HCT116 (cell line): ENCODE measurements at regions not wholly inside any gene's neighbourhood (a gene's known extent, or its start where the extent isn't known, plus 50 kb on each side); places are given as distances from the start of the nearest gene placed in this dataset.

ENCODE experiments used
- ATAC-seq: fragments of 200-7000 bp; cut with Tn5 transposase; 2 replicates; pipeline ENCODE4 v1.9.1; 2020; ENCODE audit warnings: mild to moderate bottlenecking, moderate library complexity
- BruUV-seq: library from RNA; stranded (reverse); fragments of 400-500 nt; replicated peaks from 2 replicates; lab custom pipeline; 2021; lab: Mats Ljungman, UMichigan
- CTCF ChIA-PET: fragments of 300-600 bp; sonication (Branson Sonifier 250); formaldehyde crosslinking; loops from one replicate; lab custom pipeline; 2021; ENCODE audit warnings: antibody characterized with exemption; lab: Charles Lee
- POLR2A ChIA-PET: fragments of 300-600, 350-600 bp; sonication (Branson Sonifier 250); formaldehyde crosslinking; loops from one replicate; lab custom pipeline; 2021; ENCODE audit warnings: antibody characterized with exemption; lab: Charles Lee
- RAD21 ChIA-PET, 2 experiments: fragments of 300-600 bp; sonication (Branson Sonifier 250); formaldehyde crosslinking; loops; one replicate each; lab custom pipeline; 2023; ENCODE audit warnings: low total read pairs in 2 of 2; ENCODE audit not compliant: uncharacterized antibody in 2 of 2, unreplicated experiment in 2 of 2, low non-redundant PET in 1 of 2; lab: Charles Lee
- DNase-seq: peaks from one replicate; pipeline ENCODE4 v3.0.0-alpha.2; 2010; ENCODE audit warnings: low read depth, low spot score
- H2AFZ ChIP-seq: fragments of 200-600 bp; shearing (Covaris generic), sonication (generic); 2 replicates; pipeline ENCODE4 v1.6.1; 2017; ENCODE audit warnings: low read depth, mixed run types, mixed read lengths, antibody characterized with exemption, low read length; ENCODE audit not compliant: poor library complexity, severe bottlenecking
- H3K27ac ChIP-seq: 2 replicates; pipeline ENCODE4 v1.5.1; 2012; ENCODE audit warnings: low read depth, low read length
- H3K27me3 ChIP-seq: fragments of 200-600 bp; sonication (generic); 2 replicates; pipeline ENCODE4 v1.6.1; 2016; ENCODE audit warnings: mixed run types, low read length, mixed read lengths; ENCODE audit not compliant: insufficient read depth
- H3K36me3 ChIP-seq, 2 experiments: fragments of 200-500 bp in 1 of 2; fragments of 200-600 bp in 1 of 2; sonication (Bioruptor generic) in 1 of 2; sonication (generic) in 1 of 2; 2 replicates each; pipeline versions ENCODE4 v1.5.1 to v1.6.1; 2014 to 2016; ENCODE audit warnings: low read length in 2 of 2, inconsistent platforms in 1 of 2, mixed read lengths in 1 of 2, mixed run types in 1 of 2; ENCODE audit not compliant: insufficient read depth in 2 of 2, control insufficient read depth in 1 of 2
- H3K4me1 ChIP-seq, 2 experiments: fragments of 200-600 bp in 1 of 2; sonication (generic) in 1 of 2; 2 replicates each; pipeline versions ENCODE4 v1.5.1 to v1.6.1; 2012 to 2017; ENCODE audit warnings: low read length in 2 of 2, inconsistent platforms in 1 of 2, mild to moderate bottlenecking in 1 of 2, mixed read lengths in 1 of 2, mixed run types in 1 of 2, moderate library complexity in 1 of 2; ENCODE audit not compliant: insufficient read depth in 2 of 2, control insufficient read depth in 1 of 2
- H3K4me2 ChIP-seq: fragments of 200-600 bp; sonication (generic); 2 replicates; pipeline ENCODE4 v1.6.1; 2017; ENCODE audit warnings: mixed run types, low read length, mixed read lengths
- H3K4me3 ChIP-seq, 2 experiments: fragments of 200-600 bp in 1 of 2; sonication (generic) in 1 of 2; replicated peaks in 1 of 2; 2 replicates each; pipeline ENCODE4 v1.5.1; 2011 to 2016; ENCODE audit warnings: low read length in 2 of 2, control low read depth in 1 of 2, low read depth in 1 of 2, mild to moderate bottlenecking in 1 of 2, mixed read lengths in 1 of 2, mixed run types in 1 of 2
- H3K79me2 ChIP-seq: fragments of 200-600 bp; sonication (generic); 2 replicates; pipeline ENCODE4 v1.6.1; 2017; ENCODE audit warnings: mild to moderate bottlenecking, mixed run types, low read length, moderate library complexity, mixed read lengths; ENCODE audit not compliant: insufficient read depth
- H3K9ac ChIP-seq: fragments of 200-600 bp; sonication (generic); 2 replicates; pipeline ENCODE4 v1.6.1; 2016; ENCODE audit warnings: low read length, mixed read lengths
- H3K9me2 ChIP-seq: fragments of 200-600 bp; sonication (generic), shearing (Covaris generic); 2 replicates; pipeline ENCODE4 v1.6.1; 2017; ENCODE audit warnings: mixed run types, mild to moderate bottlenecking, moderate library complexity; ENCODE audit not compliant: insufficient read depth
- H3K9me3 ChIP-seq, 2 experiments: fragments of 200-500 bp in 1 of 2; fragments of 200-600 bp in 1 of 2; sonication (Bioruptor generic) in 1 of 2; sonication (generic) in 1 of 2; 2 replicates each; pipeline ENCODE4 v1.6.1; 2014 to 2017; ENCODE audit warnings: low read length in 2 of 2, mixed read lengths in 2 of 2, inconsistent platforms in 1 of 2, low read depth in 1 of 2, mild to moderate bottlenecking in 1 of 2, mixed run types in 1 of 2, moderate library complexity in 1 of 2; ENCODE audit not compliant: control insufficient read depth in 1 of 2, insufficient read depth in 1 of 2
- H4K20me1 ChIP-seq: fragments of 200-600 bp; sonication (generic), shearing (Covaris generic); 2 replicates; pipeline ENCODE4 v1.6.1; 2017; ENCODE audit warnings: mixed run types, mild to moderate bottlenecking, moderate library complexity; ENCODE audit not compliant: insufficient read depth
- ELF1 ChIP-seq: IDR thresholded peaks from 2 replicates; pipeline ENCODE4 v1.6.1; 2012; ENCODE audit warnings: low read depth, borderline replicate concordance
- EZH2 ChIP-seq: fragments of 200-600 bp; sonication (generic); IDR thresholded peaks from 2 replicates; pipeline ENCODE4 v1.6.1; 2017; ENCODE audit warnings: antibody characterized with exemption, mixed run types
- FOSL1 ChIP-seq: IDR thresholded peaks from 2 replicates; pipeline ENCODE4 v1.6.1; 2012; ENCODE audit warnings: low read depth
- RAD21 ChIP-seq: IDR thresholded peaks from 2 replicates; pipeline ENCODE4 v1.6.1; 2012; ENCODE audit warnings: low read depth, mild to moderate bottlenecking
- SIN3A ChIP-seq: IDR thresholded peaks from 2 replicates; pipeline ENCODE4 v1.6.1; 2012; ENCODE audit warnings: low read depth
- SP1 ChIP-seq: IDR thresholded peaks from 2 replicates; pipeline ENCODE4 v1.6.1; 2012; ENCODE audit warnings: low read depth
- SRF ChIP-seq: IDR thresholded peaks from 2 replicates; pipeline ENCODE4 v1.6.1; 2012; ENCODE audit warnings: low read depth
- YY1 ChIP-seq: IDR thresholded peaks from 2 replicates; pipeline ENCODE4 v1.6.1; 2011; ENCODE audit warnings: low read length, low read depth, moderate library complexity, mild to moderate bottlenecking; ENCODE audit not compliant: insufficient replicate concordance; ENCODE audit errors: extremely low read depth
- ZBTB33 ChIP-seq: IDR thresholded peaks from 2 replicates; pipeline ENCODE4 v1.6.1; 2011; ENCODE audit warnings: mild to moderate bottlenecking, low read length, moderate library complexity; ENCODE audit not compliant: insufficient replicate concordance; ENCODE audit errors: extremely low read depth
- ZFX ChIP-seq: fragments of 450-650 bp; IDR thresholded peaks from 2 replicates; pipeline ENCODE4 v1.6.1; 2017
- ZNF274 ChIP-seq: fragments of 200-500 bp; sonication (Bioruptor generic); IDR thresholded peaks from 2 replicates; pipeline ENCODE4 v1.6.1; 2014; ENCODE audit warnings: mild to moderate bottlenecking, low read depth, low read length, inconsistent platforms
- intact Hi-C: fragments of 100-400 bp; cut with micrococcal nuclease; formaldehyde crosslinking; loops from 2 replicates; pipeline ENCODE4 v1.10.0; 2022
- TF ChIP-seq, protein P1 (sequence below): IDR thresholded peaks from 2 replicates; pipeline ENCODE4 v1.6.1; 2012

GRCh38 chr11:128181984-128182383, 405.4 kb downstream of the ETS1 start:
- Histone ChIP-seq H3K27me3 (no peaks in the 10 kb centered on the region), H3K27ac (no peak overlapping the region), H3K9me2 (no peaks in the 10 kb centered on the region), H3K4me3 (no peak overlapping the region), H3K9me3 (no peaks in the 10 kb centered on the region), H4K20me1 (no peaks in the 10 kb centered on the region), H2AFZ (no peak overlapping the region), H3K4me2 (no peak overlapping the region), H3K36me3 (no peaks in the 10 kb centered on the region), H3K4me1 (peaks cover 0 to 16% of the 10 kb centered on the region in 2 experiments; a peak in 2 of 4 replicates), H3K79me2 (no peaks in the 10 kb centered on the region), H3K9ac (no peak overlapping the region)
- ChIA-PET CTCF (interaction anchor here (1.8 kb wide), 1 partner anchor 450 kb away, joined by 3 read pairs; no protein-coding TSS in a partner anchor), POLR2A (no interaction called here), RAD21 (no interaction called here)
- DNase-seq, result no peak
- intact Hi-C loops, result no loop called here
- no peak for ATAC-seq
- no TSS peak for BruUV-seq
- TF ChIP-seq RAD21, result no peak
- no peak for TF ChIP-seq SRF
- no peak for TF ChIP-seq ZBTB33
- TF ChIP-seq, protein P1, sequence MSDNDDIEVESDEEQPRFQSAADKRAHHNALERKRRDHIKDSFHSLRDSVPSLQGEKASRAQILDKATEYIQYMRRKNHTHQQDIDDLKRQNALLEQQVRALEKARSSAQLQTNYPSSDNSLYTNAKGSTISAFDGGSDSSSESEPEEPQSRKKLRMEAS, result no peak
- no peak for TF ChIP-seq FOSL1
- no peak for TF ChIP-seq SP1
- no peak for TF ChIP-seq ZFX
- no peak for TF ChIP-seq ELF1
- TF ChIP-seq SIN3A, result no peak
- TF ChIP-seq YY1, result no peak
- no peak for TF ChIP-seq ZNF274
- no peak for TF ChIP-seq EZH2
